ENCODE measurements at regions not wholly inside any gene's neighbourhood (a gene's known extent, or its start where the extent isn't known, plus 50 kb on each side); places are given as distances from the start of the nearest gene placed in this dataset.
"Not testable (repeated sequence)": the region's sequence is repeated elsewhere in the genome, so short reads cannot be mapped to it uniquely, and the experiment has no call there.

DNA sequence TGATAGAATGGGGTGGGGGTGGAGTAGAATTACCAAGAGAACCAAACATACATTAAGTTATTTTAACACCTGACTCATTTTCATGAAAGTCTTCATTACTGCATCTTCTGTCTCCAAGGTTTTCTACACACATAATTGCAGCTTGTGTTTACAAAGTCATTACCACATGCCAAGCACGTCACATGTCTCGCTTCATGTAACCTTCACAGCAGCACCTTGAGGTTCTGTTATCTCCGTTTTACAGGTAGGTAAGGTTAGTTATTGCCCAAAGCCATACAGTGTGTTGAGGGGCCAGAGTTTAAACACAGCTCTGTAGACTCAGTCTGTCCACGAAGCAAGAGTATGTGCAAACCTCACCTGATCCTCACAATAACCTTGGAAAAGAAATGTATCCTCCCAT lies 64.3 kb upstream of the RBM19 start:
- no peak overlapping the region for H3K27ac ChIP-seq
- TF ChIP-seq ZFX (IDR thresholded peaks at IDR 0.05) = no peak
- no peak for TF ChIP-seq CTCF (conservative IDR thresholded peaks at IDR 0.05)

GRCh38 chr12:114026805-114027204 lies 60.7 kb upstream of the RBM19 start:
- no peak for TF ChIP-seq CTCF (conservative IDR thresholded peaks at IDR 0.05)
- TF ChIP-seq ZFX (IDR thresholded peaks at IDR 0.05) = no peak

DNA sequence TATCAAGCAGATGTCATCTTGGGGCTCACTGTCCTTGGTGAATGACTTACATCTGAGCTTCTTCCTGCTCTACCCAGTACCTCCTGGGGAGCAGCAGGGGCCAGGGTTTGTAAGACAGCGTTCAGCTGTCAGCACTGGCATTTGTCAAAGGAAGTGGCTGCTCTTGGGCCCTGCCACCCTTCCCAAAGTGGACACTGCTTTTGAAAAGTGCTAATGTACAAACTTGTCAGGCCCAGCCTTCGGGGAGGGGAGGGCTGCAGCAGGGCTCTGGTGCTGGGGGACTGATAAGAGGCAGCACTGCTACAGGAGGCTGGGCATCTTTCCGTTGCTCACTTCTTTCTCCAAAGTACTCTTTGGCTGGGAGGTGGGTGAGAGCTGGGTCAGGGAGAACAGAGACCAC lies 59.8 kb upstream of the RBM19 start:
- TF ChIP-seq ZFX (IDR thresholded peaks at IDR 0.05) = no peak
- TF ChIP-seq CTCF (conservative IDR thresholded peaks at IDR 0.05) = no peak
- no peak overlapping the region for H3K27ac ChIP-seq

More at GRCh38 chr12:114026805-114027204, 60.7 kb upstream of the RBM19 start:
- no peak overlapping the region for H3K27ac ChIP-seq

DNA sequence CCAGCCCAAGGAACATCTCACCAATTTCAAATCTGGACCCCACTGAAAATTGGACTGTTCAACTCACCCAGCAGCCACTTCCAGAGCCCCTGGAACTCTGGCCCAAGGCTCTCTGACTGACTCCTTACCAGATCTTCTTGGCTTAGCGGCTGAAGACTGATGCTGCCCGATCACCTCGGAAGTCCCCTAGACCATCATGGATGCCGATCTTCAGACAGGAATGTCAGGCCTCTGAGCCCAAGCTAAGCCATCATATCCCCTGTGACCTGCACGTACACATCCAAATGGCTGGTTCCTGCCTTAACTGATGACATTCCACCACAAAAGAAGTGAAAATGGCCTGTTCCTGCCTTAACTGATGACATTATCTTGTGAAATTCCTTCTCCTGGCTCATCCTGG lies 56.0 kb upstream of the RBM19 start:
- H3K27ac ChIP-seq = not testable (repeated sequence)

GRCh38 chr12:114018669-114019068 lies 52.5 kb upstream of the RBM19 start:
- no peak overlapping the region for H3K27ac ChIP-seq
- TF ChIP-seq CTCF (conservative IDR thresholded peaks at IDR 0.05) (no peak), ZFX (IDR thresholded peaks at IDR 0.05) (no peak)
